GM12865 (cell line): ENCODE measurements at regions not wholly inside any gene's neighbourhood (a gene's known extent, or its start where the extent isn't known, plus 50 kb on each side); places are given as distances from the start of the nearest gene placed in this dataset.

Source experiments
- DNase-seq: peaks from one replicate; pipeline ENCODE4 v3.0.0; 2010; ENCODE audit warnings: low read depth
- H3K4me3 ChIP-seq: 2 replicates; pipeline ENCODE4 v1.5.1; 2011; ENCODE audit warnings: mild to moderate bottlenecking, low read depth, low read length, control low read depth
- TF ChIP-seq, protein P1 (sequence below): IDR thresholded peaks from 2 replicates; pipeline ENCODE4 v1.5.1; 2011; ENCODE audit warnings: low read length, control low read depth, low read depth, inconsistent platforms; ENCODE audit not compliant: insufficient read depth; ENCODE audit errors: missing control alignments

DNA sequence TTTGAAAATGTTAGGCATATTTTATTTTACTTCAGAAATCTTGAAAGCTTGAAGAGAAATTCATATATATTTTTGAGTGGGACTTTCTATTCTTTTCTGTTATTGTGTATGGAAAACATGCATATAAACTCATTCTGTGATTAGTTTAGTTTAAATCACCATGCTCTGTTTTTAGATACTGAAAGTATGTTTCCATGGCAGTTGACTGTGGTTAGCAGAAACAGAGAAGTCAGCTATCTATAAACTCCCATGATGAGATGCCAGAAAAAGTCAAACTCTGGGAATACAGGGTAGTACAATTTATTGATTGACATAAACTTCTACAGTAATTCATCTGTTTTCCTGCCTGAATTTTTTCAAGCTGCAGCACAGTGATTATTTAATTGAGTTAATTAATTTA, 905.3 kb upstream of the VRK2 start:
- TF ChIP-seq, protein P1, sequence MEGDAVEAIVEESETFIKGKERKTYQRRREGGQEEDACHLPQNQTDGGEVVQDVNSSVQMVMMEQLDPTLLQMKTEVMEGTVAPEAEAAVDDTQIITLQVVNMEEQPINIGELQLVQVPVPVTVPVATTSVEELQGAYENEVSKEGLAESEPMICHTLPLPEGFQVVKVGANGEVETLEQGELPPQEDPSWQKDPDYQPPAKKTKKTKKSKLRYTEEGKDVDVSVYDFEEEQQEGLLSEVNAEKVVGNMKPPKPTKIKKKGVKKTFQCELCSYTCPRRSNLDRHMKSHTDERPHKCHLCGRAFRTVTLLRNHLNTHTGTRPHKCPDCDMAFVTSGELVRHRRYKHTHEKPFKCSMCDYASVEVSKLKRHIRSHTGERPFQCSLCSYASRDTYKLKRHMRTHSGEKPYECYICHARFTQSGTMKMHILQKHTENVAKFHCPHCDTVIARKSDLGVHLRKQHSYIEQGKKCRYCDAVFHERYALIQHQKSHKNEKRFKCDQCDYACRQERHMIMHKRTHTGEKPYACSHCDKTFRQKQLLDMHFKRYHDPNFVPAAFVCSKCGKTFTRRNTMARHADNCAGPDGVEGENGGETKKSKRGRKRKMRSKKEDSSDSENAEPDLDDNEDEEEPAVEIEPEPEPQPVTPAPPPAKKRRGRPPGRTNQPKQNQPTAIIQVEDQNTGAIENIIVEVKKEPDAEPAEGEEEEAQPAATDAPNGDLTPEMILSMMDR = no peak
- no peak for DNase-seq

DNA sequence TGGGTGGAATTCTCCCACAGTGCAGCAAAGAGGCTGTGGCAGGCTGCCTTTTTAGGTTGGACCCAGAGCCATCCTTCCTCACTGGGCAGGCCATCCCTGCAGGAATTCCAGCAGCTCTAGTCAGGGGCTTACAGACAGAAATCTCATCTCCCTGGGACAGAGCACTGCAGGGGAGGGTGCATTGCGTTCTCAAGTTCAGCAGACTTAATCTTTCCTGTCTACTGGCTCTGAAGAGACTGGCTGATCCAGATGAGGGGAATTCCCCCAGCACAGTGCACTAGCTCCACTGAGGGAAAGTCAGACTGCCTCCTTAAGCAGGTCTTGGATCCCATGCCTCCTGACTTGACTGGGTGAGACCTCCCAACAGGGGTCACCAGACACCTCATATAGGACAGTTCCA, 899.7 kb upstream of the VRK2 start:
- TF ChIP-seq, protein P1 = no peak
- no peak overlapping the region for H3K4me3 ChIP-seq
- DNase-seq = no peak

More for the DNA sequence above, 905.3 kb upstream of the VRK2 start:
- H3K4me3 ChIP-seq = no peak overlapping the region

GRCh38 chr2:57156231-57156924, 890.2 kb upstream of the VRK2 start:
- TF ChIP-seq, protein P1 = no peak
- H3K4me3 ChIP-seq = no peak overlapping the region
- DNase-seq = no peak

DNA sequence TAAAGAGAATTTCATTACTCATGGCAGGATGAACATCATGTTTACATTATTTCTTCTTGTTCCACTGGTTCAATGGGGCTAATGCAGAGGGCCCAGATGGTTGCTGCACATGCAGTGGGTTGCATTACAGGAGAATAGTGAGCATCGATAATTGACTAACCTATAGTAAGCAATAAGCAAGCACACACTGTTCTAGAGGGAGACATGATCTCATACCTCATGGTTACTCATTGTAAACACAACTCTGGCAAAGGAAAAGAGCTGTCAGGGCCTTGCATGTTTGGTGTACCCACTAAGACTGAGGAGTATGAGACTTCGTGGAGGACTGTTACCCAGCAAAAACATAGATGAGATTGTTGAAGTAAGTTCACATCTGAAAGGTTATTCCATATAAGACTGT, 885.6 kb upstream of the VRK2 start:
- no peak for DNase-seq
- TF ChIP-seq, protein P1 = no peak

GRCh38 chr2:57177176-57177575, 869.4 kb upstream of the VRK2 start:
- no peak for DNase-seq
- TF ChIP-seq, protein P1 = no peak

More for the DNA sequence above, 885.6 kb upstream of the VRK2 start:
- H3K4me3 ChIP-seq = no peak overlapping the region

GRCh38 chr2:57180042-57180567, 866.5 kb upstream of the VRK2 start:
- TF ChIP-seq, protein P1 = no peak
- H3K4me3 ChIP-seq = no peak overlapping the region
- DNase-seq = no peak

More at GRCh38 chr2:57177176-57177575, 869.4 kb upstream of the VRK2 start:
- no peak overlapping the region for H3K4me3 ChIP-seq

GRCh38 chr2:57180678-57181077, 865.9 kb upstream of the VRK2 start:
- no peak for DNase-seq
- TF ChIP-seq, protein P1 = no peak

More at GRCh38 chr2:57180678-57181077, 865.9 kb upstream of the VRK2 start:
- H3K4me3 ChIP-seq = no peak overlapping the region
